Fibroblast of peridontal ligament (primary cell): ENCODE measurements at regions not wholly inside any gene's neighbourhood (a gene's known extent, or its start where the extent isn't known, plus 50 kb on each side); places are given as distances from the start of the nearest gene placed in this dataset.

Experiments
- DNase-seq: peaks from one replicate; pipeline ENCODE4 v3.0.0-alpha.2; 2010; ENCODE audit errors: extremely low read depth

DNA sequence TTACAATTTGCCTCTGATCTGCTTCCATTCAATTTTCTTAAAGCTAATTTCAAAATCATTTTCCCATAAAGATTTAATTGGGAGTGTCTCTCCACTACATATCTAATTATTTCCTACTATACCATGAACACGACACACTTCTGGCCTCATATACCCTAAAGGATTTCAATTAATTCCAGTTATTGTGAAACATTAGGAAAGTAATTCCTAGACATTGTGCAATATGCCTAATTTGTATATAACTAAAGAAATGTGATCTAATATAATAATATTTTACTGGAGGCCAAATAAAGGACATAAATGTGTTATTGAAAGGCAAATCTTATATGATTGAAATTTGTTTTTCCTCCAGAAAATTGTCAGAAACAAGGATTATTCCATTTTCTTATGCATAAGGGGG, 727.2 kb upstream of the ADGRL2 start:
- DNase-seq: no peak

DNA sequence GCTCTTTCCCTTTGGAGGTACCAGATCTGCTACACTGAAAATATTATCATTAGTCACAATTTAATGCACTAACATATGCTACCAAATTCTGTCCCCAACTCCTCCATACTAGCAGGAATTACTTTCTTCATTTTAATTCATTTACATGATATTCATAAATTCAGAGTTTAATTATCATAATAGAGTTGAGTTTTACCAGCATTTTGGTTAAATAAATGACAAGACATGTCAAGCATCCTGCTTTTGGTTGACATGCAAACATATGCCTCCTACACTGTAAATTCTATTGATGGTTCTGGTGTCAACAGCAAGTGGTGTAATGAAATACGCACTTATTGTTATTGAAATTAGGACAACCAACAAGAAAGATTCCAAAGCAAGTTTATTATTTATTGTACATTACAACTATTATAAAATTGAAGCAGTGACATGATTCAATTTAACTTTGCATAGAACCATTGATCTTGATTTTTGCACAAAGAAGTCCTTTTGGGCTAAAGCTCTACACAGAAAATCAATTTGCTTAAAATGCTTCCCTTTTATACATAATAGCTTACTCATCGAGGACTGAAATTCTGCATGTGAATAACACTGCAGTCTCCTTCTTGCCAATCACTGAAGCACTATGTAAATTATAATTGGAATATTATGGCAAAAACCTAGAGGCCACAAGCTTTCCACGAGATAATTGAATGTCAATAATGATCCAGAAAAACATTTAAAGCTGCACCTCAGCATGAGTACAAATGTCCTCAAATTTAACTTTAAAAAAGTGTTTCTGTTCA, 728.6 kb upstream of the ADGRL2 start:
- no peak for DNase-seq

DNA sequence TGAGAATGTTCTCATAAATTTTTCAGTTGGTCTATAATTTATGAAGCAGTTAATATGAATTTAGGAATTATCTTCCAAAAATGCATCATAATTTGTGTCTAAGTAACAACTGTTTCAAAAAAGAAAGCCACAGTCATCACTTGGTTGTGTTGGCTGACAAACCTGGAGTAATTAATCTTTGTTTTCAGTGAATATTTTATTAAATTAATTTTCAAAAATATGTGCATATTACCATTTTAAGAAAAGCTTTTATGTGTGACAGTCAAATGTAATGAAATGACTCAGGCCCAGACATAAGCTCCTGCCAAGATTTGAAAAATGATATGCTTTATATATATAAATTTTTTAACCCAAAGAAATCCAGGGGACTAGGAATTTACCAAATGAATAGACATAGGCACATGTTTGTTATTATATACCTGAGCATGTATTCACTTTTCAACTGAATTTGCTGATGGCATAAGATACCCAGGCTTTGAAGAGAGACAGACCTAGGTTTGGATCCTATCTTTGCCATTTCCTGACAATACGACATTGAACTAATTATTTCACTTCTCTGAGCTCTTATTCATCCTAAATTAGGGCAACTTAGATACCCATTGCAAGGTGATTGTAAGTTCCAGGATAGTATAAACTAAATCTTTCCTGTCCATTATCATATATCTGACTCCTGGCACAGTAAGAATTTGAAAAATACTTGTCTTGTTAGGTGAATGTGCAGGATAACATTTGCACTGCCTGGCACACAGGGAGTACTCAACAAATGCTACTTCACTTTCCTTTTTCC, 729.5 kb upstream of the ADGRL2 start:
- peak; percentile 19 for DNase-seq

DNA sequence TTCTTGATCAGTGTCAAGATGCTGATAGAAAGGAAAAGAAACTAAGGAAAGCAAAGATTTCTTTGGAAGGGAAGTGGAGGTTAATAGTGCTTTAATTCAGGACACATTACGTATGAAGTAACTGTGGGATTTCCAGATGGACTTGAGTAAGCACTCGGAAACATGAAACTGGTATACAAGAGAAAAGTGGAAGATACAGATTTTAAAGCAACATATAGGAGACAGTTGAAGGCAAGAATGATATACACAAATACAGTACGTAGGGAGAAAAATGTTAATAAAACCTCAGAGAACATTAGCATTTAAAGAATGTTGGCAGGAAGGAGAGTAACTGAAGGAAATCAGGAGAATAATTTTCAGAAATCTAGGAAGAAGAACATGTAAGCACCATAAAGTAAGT, 730.9 kb upstream of the ADGRL2 start:
- no peak for DNase-seq

DNA sequence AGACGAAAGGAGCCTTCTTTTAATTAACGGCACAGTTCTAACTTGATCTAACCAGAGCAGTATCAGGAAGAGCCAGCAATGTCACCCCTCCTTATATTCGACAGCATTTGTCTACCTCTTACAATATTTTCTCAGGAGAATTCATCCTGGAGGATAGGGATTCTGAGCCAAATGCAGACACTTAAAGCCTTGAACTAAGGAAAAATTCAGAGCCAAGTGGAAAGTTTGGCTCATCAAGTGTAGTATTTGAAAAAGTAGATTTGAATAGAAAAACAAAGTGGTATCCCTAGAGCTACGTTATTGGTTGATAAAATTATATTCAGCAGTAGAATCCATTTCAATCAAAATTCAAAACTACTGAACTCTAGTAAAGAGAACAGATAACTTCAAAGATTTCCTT, 732.0 kb upstream of the ADGRL2 start:
- DNase-seq: no peak

DNA sequence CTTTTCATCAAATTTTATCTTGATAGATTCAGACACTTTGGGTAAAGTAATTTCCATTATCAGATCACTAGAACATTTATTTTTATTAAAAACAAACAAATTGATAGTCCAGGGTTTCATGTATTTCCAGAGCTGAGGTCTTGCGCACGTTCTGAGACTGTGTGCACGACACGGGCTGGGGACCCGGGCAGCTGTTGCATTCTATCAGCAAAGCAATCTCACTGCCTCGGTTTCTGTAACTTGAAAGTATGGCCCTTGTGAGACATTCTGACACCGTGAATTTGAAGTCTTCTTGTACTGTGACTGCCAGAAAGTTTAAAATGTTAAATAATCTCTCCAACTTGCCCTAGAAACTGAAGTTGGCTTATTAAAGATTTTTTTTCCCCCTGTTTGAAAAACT, 746.9 kb upstream of the ADGRL2 start:
- no peak for DNase-seq

DNA sequence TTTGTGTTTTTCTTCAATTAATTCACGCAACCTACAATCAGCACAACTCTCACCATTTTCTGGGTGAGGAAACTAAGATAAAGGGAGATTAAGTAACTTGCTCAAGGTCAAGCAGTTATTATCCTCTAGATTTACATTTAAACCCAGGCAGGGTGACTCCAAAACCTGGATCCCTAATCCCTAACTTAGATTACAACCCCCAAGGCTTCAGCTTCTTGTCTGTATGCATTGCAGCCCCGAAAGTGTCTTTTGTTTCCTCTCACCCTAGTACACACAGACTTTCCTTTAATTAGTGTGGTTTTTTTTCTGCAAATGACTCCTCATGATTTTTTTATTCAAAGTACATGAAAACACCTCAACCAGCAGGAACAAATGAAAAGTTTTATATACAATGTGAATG, 748.6 kb upstream of the ADGRL2 start:
- DNase-seq: no peak

DNA sequence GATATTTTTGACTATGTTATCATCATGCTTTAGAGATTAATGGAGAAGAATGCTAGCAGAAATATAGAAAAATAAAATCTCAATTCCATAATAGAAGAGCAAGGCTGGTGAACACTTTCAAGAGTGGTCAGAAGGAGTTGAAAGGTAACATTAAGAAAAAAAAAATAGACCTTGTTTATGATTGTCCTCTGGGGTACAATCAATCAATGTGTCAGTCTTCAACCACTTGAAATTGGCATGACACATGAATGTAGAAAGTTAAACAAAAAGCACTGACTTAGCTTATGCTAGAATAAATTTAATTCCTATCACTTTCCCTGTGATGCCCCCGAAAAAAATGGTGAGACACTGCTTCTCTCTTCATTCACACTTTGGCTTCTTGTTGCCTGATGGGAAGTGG, 750.3 kb upstream of the ADGRL2 start:
- DNase-seq: no peak

DNA sequence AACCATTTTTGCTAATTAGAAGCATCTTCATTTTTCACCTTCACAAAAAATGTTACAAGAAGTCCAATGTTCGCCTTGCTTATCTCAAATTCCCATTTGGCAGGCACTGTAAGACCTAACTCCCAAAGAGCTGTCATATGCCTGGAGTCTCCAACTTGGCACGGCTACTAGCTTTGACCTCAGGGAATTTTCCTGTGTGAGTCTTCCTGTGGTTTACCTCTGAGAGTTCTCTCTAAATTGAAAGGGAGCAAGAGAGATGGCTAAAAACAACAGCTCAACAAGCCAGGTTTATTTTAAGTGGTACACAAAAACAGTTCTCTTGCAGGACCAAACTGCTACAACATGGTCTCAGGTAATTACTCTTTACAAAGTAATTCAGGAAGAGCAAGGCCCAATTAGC, 756.0 kb upstream of the ADGRL2 start:
- DNase-seq: peak; percentile 13

DNA sequence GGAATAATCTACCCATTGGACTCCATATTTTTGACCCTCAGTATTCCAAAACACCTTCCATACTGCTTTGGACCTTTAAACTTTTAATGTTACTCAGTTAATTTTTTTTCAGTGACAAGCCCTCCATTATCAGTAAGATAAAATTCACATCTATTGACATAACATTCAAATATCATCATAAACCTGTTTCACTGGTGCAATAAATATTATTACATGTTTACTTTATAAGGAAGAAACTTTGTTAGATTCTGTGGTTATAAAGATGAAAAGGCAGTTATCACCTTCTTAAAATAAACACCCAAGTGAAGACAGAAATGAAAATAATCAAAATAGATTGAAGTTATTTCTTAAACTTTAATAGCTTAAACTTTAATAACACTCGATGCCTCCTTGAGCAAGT, 758.5 kb upstream of the ADGRL2 start:
- DNase-seq: no peak

DNA sequence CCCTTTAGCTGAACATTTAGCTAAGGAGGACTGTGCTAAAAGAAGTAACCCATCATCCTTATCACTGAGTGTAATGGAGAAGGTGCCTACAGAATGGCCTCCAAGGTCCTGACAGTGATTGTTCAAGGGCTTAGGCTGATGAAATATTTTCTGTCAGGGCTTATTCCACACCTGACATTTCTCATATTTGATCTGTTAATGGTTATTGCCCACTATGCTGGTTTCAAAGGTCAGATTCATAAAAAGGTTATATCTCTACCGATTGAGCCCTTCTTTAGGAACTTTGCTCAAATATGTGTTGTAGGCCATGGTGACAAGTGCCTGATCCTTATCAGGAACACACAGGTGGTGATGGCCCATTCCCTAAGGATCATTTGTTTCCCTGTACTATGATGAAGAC, 766.4 kb upstream of the ADGRL2 start:
- no peak for DNase-seq

DNA sequence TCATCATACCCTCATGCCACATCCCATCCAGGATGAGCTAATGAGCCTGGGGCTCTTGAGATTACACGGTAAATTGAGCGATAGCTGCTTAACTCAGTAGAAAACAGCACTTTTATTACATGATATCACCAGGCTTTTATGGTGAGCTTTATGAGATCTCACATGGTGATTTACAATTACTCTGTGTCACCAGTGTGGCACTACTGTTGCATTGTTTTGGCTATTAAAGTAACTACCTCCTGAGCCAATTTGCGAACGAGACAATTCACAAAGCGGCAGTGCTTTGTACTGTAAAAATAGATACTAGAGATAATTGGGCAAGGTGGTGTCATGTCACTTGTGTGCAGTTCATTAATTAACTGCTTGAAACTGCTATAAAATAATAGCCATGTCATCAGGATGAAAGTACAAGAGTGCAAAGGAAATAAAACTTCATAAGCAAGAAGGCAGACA, 767.7 kb upstream of the ADGRL2 start:
- no peak for DNase-seq

DNA sequence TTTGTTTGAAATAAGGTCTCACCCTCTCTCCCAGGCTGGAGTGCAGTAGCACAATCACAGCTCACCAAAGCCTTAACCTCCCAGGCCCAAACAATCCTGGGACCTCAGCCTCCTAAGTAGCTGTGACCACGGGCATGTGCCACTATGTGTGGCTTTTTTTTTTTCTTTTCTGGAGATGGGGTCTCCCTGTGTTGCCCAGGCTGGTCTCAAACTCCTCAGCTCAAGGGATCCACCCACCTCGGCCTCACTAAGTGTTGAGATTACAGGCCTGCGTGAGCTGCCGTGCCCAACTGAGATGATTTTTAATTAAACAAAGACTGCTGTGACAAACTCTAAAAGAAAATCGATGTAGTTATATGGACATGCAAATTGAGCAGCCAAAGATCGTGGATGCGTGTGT, 768.4 kb upstream of the ADGRL2 start:
- DNase-seq: no peak

DNA sequence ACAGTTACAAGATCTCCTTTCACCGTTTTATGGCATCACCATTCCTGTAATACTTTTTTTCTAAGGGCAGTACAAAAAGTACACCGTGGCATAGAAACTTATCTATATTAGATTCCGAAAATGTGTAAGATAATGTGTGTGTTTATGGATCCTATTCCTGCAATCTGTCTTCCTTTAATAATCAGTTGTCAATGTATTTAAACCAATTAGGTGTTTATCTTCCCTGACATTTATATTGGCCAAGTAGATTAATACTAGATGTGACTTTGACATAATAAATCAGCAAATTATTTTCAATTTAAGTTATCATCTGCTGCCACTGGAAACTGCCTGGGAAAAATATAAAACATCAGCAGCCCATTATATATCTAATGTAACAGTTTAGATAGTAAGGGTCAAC, 770.3 kb upstream of the ADGRL2 start:
- DNase-seq: no peak

DNA sequence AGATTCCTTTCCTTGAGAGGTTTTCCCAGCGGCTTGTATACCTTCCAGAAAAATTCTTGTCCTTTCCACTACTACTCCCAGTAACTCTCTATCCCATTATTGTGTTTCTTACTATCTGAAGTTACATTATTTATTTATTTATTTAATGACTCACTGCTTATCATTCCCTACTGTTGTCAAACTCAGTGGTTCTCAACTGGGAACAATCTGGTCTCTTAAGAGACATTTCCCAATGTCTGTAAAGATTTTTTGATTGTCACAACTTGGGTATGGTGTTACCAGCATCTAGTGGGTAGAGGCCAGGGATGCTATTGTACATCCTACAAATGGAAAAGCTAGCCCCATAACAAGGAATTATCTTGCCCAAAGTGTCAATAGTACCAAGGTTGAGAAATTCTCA, 771.5 kb upstream of the ADGRL2 start:
- no peak for DNase-seq

DNA sequence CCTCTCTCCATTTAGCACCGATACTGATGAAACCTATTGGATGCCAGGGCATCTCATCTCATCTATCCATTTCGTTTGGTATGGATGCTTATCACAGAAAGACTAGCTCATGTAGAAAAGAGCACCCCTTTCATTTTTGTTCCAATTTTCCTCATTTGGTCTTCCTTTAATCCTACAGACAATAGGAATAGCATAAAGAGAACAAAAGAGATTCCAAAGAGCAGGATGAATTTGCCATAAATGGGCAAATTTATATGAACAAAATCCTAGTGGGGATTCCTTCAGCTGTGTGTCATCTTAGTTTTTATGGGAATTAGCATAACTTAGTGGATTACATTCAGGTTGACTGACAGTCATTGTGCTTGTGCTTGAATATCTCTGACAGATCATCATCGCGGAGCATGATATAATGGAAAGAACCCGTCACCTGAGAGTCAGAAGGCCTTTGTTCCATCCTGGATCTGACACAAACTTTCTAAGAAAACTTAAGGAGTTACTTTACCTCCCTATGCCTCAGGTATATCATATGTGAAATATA, 777.5 kb upstream of the ADGRL2 start:
- DNase-seq: no peak

DNA sequence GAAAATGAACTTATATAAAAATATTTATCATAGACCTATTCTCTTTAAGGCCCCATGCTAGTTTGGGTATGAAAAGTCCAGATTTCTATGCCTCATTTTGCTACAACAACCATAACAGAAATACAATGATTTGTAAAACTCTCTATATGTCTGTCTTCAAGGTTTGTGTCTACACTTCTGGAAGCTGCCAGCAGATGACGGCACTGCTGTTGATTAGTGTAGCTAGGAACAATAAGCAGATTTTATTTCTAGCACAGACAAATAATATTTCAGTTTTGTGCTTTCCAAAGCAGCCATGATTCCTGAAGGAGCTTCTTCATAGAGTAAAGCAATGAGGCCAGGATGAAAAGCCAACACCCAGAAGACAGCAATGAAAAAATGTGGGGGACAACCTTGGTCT, 779.6 kb upstream of the ADGRL2 start:
- peak; percentile 11 for DNase-seq

DNA sequence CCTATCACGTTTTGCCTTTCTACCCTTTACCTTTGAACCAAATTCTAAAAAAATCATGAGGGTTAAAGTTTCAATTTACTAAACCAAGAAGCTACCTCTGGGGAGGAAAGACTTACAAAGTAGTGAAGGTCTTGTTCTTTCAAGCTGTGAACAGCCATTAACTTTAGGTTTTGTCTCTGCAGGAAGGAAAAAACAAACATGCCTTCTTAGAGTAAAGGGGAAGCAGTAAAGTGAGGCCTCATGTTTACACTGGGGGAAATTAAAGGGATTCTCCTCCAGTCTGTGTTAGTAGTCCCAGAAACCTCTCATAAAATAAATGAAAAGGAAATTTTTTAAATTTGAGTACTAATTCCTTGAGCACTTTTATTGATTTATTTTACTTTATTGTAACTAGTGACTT, 780.2 kb upstream of the ADGRL2 start:
- no peak for DNase-seq

DNA sequence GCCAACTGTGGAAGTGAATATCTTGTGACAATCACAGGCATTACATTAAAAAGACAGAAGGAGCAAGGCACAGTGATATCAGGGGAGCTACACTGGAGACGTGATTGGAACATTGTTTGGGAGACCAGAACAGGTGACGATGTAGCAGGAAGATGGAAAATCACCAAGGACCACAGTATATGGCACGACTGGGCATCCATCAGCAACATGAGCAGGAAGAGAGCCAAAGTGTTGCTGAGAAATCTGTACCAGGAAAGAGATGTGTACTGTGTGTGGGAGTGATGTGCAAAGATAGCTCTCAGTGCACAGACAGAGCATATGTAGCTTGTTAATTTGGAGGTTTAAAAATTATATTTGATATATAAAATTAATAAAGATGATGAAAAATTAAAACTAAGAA, 790.6 kb upstream of the ADGRL2 start:
- no peak for DNase-seq

DNA sequence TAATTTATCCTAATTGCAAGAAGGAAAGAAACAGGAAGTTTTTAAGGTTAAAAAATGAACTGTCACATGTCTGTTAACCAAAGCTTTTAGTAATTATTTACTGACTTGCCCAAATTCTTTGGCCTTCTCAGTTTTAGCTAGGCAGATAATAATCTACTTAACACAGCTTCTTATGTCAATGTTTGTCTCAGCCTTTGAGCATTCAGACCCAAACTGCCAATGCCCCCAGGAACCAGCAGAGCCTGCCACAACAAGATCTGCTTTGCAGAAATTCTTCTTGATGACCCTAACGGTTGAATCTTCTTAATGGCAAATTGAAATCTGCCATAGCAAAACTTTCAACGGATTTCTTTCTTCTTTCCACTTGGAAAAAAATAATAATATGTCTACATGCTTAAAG, 792.4 kb upstream of the ADGRL2 start:
- DNase-seq: no peak

DNA sequence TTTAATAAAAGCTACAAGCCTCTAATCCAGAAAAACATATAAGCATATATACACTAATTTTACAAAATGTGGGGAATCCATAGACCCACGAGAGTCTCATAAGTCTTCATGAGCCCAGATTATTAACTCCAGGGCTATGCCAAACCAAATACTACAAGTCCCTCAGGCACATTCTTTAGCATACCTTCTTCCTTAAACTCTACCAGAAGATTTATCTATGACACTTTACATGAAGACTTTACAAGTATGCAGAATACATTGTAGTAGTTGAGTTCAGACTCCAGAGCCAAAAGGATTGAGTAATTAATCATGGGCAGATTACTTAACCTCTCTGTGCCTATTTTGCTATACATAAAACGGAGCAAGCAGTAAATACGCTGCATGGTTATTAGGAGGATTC, 793.7 kb upstream of the ADGRL2 start:
- no peak for DNase-seq

DNA sequence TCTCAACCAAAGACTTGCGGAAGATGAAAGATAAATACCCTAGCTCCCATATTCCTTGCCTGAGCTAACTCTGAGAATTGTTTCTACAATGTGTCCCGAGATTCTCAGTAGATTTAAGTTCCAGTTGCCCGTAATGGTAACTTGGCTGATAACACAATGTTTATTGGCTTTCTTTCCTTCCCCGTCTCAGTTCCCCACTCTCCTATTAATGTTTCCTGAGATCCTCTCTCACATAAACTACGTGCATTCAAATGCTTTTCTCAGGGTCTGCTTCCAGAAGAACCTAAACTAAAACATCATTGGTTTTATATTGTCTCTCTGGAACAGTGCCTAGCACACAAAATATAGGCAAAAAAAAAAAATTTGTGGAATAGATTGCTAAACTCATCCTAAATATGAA, 794.2 kb upstream of the ADGRL2 start:
- DNase-seq: no peak

DNA sequence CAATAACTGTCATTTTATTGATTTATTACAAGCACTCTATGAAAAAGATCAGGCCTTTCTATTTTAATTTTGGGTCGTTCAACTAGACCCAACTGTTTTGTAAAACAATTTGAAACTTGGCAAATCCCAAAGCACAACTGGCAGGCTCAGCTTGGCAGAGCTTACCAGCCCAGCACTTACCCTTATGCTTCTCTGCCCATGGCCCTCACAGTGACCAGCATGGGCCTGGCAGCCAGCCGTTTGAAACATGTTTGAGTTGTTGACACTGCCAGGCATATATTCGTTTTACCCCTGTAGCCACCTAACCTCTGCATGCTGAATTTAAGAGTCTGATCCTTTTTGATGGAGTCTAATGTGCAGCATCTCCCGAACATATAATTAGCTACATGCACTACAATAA, 796.7 kb upstream of the ADGRL2 start:
- DNase-seq: no peak
